Upper lobe of left lung (tissue), 6 donors: ENCODE measurements at regions not wholly inside any gene's neighbourhood (a gene's known extent, or its start where the extent isn't known, plus 50 kb on each side); places are given as distances from the start of the nearest gene placed in this dataset.

Experiments used
- ATAC-seq, 2 donors: fragments of 200-7000 bp; cut with Tn5 transposase; one replicate each; pipeline ENCODE4 v1.9.1; 2022; ENCODE audit warnings: mild to moderate bottlenecking in 2 of 2, moderate library complexity in 2 of 2; ENCODE audit not compliant: low FRiP score in 2 of 2
- DNase-seq, 2 donors: peaks; one replicate each; pipeline ENCODE4 v3.0.0-alpha.2; 2019 to 2020
- H3K27ac ChIP-seq, 4 donors: fragments of 200-600 bp; sonication (generic); one replicate each; pipeline ENCODE4 v1.5.1; 2016 to 2019
- H3K27me3 ChIP-seq, 4 donors: fragments of 200-600 bp; sonication (generic); one replicate each; pipeline ENCODE4 v1.5.1; 2017 to 2019
- H3K36me3 ChIP-seq, 4 donors: fragments of 200-600 bp; sonication (generic); one replicate each; pipeline ENCODE4 v1.5.1; 2016 to 2019
- H3K4me1 ChIP-seq, 4 donors: fragments of 200-600 bp; sonication (generic); one replicate each; pipeline ENCODE4 v1.5.1; 2018 to 2019
- H3K4me3 ChIP-seq, 4 donors: fragments of 200-600 bp; sonication (generic); one replicate each; pipeline ENCODE4 v1.5.1; 2017 to 2019; ENCODE audit warnings: mild to moderate bottlenecking in 2 of 4, moderate library complexity in 1 of 4
- H3K9me3 ChIP-seq, 4 donors: fragments of 200-600 bp; sonication (generic); one replicate each; pipeline ENCODE4 v1.5.1; 2018 to 2019
- EP300 ChIP-seq, 4 donors: sonication (generic); formaldehyde crosslinking; IDR thresholded peaks; one replicate each; pipeline ENCODE4 v1.5.1; 2017; ENCODE audit warnings: antibody characterized with exemption in 4 of 4, control low read depth in 2 of 4
- POLR2A ChIP-seq, 4 donors: fragments of 450-650 bp; IDR thresholded peaks; one replicate each; pipeline ENCODE4 v1.5.1; 2016 to 2017; ENCODE audit warnings: antibody characterized with exemption in 4 of 4, mild to moderate bottlenecking in 2 of 4
- POLR2AphosphoS5 ChIP-seq, 2 donors: sonication (generic); formaldehyde crosslinking; IDR thresholded peaks; one replicate each; pipeline ENCODE4 v1.5.1; 2017; ENCODE audit warnings: antibody characterized with exemption in 2 of 2
- WGBS, 2 donors: methylation state at CpG; one replicate each; pipeline ENCODE4 v1.1.5; 2017 to 2018; 5-methylcytosine and 5-hydroxymethylcytosine counted together
- TF ChIP-seq, protein P1 (sequence below), 6 experiments: fragments of 450-650 bp in 4 of 6; fragments of 200-600 bp in 2 of 6; sonication (generic) in 2 of 6; IDR thresholded peaks; one replicate each; pipeline ENCODE4 v1.5.1; 2016 to 2019; ENCODE audit warnings: antibody characterized with exemption in 6 of 6
- donor health status: DM: no; HTN: no; CAD: no; lungs with moderate emphysema.
- donor health status: DM: no; HTN: yes; CAD: no; lungs with severe emphysema.

DNA sequence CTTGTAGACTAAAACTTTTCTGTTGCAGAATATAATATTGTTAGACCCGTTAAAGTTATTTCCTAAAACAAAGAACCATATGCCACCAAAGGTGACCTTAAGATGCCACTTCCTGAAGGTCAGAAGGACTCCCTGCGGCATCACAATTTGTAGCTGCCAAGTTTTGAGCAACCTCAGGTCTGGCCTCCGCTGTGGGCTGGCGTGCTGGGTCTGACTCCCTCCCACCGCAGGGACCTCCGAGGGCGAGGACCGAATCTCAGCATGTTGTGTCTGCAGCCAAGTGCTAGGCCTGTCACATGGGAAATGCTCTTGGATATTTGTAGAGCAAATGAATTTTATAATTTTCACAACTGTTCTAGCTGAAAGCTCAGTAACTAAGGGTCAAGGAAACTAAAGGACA is 285.9 kb downstream of the NDUFA10 start:
- no peak overlapping the region for H3K4me3 ChIP-seq
- no peaks in the 10 kb centered on the region for H3K4me1 ChIP-seq
- peak in 1 of 2 donors; percentile 33 for DNase-seq
- no peaks in the 10 kb centered on the region for H3K27me3 ChIP-seq
- TF ChIP-seq EP300 (IDR thresholded peaks at IDR 0.05) (no peak), POLR2A (IDR thresholded peaks at IDR 0.05) (no peak)
- TF ChIP-seq, protein P1, sequence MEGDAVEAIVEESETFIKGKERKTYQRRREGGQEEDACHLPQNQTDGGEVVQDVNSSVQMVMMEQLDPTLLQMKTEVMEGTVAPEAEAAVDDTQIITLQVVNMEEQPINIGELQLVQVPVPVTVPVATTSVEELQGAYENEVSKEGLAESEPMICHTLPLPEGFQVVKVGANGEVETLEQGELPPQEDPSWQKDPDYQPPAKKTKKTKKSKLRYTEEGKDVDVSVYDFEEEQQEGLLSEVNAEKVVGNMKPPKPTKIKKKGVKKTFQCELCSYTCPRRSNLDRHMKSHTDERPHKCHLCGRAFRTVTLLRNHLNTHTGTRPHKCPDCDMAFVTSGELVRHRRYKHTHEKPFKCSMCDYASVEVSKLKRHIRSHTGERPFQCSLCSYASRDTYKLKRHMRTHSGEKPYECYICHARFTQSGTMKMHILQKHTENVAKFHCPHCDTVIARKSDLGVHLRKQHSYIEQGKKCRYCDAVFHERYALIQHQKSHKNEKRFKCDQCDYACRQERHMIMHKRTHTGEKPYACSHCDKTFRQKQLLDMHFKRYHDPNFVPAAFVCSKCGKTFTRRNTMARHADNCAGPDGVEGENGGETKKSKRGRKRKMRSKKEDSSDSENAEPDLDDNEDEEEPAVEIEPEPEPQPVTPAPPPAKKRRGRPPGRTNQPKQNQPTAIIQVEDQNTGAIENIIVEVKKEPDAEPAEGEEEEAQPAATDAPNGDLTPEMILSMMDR (IDR thresholded peaks at IDR 0.05) = no peak
- no peak for ATAC-seq
- 84 to 88% methylated on average over 8 of the region's 8 CpGs for WGBS, 2 donors
- H3K36me3 ChIP-seq = no peaks in the 10 kb centered on the region
- H3K9me3 ChIP-seq = no peaks in the 10 kb centered on the region
- H3K27ac ChIP-seq = no peak overlapping the region

DNA sequence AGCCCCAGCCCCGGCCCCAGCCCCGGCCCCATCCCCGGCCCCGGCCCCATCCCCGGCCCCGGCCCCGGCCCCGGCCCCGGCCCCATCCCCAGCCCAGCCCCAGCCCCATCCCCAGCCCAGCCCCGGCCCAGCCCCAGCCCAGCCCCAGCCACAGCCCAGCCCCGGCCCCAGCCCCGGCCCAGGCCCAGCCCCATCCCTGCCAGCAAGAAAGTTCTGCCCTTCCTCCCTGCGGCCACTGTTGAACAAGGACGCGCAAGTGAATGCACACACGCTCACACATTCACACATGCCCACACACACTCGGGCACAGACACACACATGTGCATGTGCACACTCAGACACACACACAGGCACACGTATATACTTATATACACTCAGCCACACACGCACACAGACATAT is 287.0 kb downstream of the NDUFA10 start:
- 74 to 83% methylated on average over 7 of the region's 19 CpGs for WGBS, 2 donors
- no peaks in the 10 kb centered on the region for H3K27me3 ChIP-seq
- no peak overlapping the region for H3K27ac ChIP-seq
- ATAC-seq = no peak
- H3K36me3 ChIP-seq = no peaks in the 10 kb centered on the region
- TF ChIP-seq POLR2A (IDR thresholded peaks at IDR 0.05) (no peak), POLR2AphosphoS5 (IDR thresholded peaks at IDR 0.05) (no peak)
- no peak overlapping the region for H3K4me3 ChIP-seq
- no peak for DNase-seq
- H3K4me1 ChIP-seq = no peaks in the 10 kb centered on the region
- H3K9me3 ChIP-seq = no peaks in the 10 kb centered on the region

GRCh38 chr2:239737144-239737463 is 288.0 kb downstream of the NDUFA10 start:
- H3K27ac ChIP-seq = no peak overlapping the region
- no peaks in the 10 kb centered on the region for H3K27me3 ChIP-seq
- no peak overlapping the region for H3K4me3 ChIP-seq
- no peaks in the 10 kb centered on the region for H3K36me3 ChIP-seq
- ATAC-seq = no peak
- no peaks in the 10 kb centered on the region for H3K4me1 ChIP-seq
- TF ChIP-seq POLR2AphosphoS5 (IDR thresholded peaks at IDR 0.05) (no peak), POLR2A (IDR thresholded peaks at IDR 0.05) (no peak), EP300 (IDR thresholded peaks at IDR 0.05) (no peak)
- 85 to 95% methylated on average over 8 of the region's 10 CpGs for WGBS, 2 donors
- H3K9me3 ChIP-seq = no peaks in the 10 kb centered on the region
- DNase-seq = peak in 1 of 2 donors; percentile 65

DNA sequence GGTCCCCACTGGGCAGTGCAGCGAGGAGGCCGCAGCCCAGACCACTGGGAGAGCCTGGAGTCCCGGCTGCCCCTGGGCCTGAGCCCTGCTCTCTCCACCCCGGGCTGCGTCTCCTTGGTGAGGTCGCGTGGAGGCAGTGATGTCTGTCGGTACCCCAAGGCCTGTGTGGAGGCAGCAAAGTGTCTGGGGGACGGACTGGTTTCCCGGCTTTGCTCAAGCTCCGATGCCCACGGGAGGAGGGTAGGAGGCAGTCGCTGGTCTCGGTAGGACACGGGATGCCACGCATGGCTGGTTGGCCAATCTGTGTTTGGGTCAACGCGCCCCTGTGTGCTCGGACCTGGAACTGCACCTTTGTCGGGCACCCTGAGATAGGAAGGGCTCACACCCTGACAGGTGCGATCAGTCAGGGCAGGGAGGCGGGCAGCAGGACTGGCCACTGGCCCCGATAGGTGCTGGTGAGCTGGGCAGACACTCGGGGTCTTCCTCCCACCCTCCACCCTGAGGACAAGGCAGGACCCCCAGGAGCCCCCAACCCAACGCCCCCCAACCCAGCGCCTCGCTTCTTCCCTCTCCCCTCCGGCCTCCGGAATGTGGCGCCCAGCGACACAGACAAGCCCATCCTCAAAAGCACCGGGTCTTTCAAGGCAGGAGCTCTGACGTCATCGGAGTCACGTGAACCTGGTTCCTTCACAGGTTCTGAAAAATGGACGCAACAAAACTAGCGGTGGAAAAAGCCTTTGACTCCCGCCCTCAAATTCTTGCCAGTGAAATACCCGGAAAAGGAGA is 288.6 kb downstream of the NDUFA10 start:
- Histone ChIP-seq H3K27me3 (no peaks in the 10 kb centered on the region), H3K36me3 (no peaks in the 10 kb centered on the region), H3K4me3 (no peak overlapping the region), H3K4me1 (no peaks in the 10 kb centered on the region), H3K9me3 (no peaks in the 10 kb centered on the region), H3K27ac (no peak overlapping the region)
- DNase-seq = peak in 1 of 2 donors; percentile 78
- TF ChIP-seq POLR2AphosphoS5 (IDR thresholded peaks at IDR 0.05) = no peak
- TF ChIP-seq POLR2A (IDR thresholded peaks at IDR 0.05) = no peak
- TF ChIP-seq, protein P1 (IDR thresholded peaks at IDR 0.05) = no peak
- no peak for TF ChIP-seq EP300 (IDR thresholded peaks at IDR 0.05)
- WGBS, 2 donors = 91 to 93% methylated on average over 28 to 39 of the region's 39 CpGs
- ATAC-seq = peak in 1 of 2 donors; percentile 7

DNA sequence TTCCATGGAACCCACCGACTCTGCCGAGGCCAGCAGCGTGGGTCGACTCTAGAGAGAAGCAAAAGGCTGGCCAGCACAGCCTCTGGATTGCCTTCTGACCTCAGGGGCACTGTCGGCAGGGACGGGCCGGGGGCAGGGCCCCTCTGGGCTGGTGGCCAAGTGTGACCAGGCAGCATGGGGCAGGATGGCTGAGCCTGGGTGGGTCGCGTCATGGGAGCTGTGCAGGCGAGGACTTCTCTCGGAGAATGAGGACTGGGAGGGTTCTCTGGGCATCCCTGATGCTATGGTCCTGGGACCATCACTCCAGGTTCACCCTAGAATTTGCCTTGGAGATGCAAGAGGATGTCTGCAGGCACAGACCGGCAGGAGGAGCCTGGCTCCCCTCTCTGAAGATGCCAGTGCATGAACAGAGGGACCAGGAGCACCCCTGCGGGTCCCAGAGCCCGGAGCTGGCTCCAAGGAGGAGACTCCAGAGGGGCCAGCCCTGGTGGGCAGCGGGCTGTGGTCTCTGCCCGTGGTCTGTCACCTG is 289.2 kb downstream of the NDUFA10 start:
- H3K27me3 ChIP-seq = no peaks in the 10 kb centered on the region
- DNase-seq (peak in 1 of 2 donors; percentile 68), ATAC-seq (no peak)
- H3K36me3 ChIP-seq = no peaks in the 10 kb centered on the region
- no peaks in the 10 kb centered on the region for H3K4me1 ChIP-seq
- H3K9me3 ChIP-seq = no peaks in the 10 kb centered on the region
- 78 to 85% methylated on average over 6 to 11 of the region's 16 CpGs for WGBS, 2 donors
- H3K27ac ChIP-seq = no peak overlapping the region
- TF ChIP-seq POLR2A (IDR thresholded peaks at IDR 0.05) (no peak), EP300 (IDR thresholded peaks at IDR 0.05) (no peak), POLR2AphosphoS5 (IDR thresholded peaks at IDR 0.05) (no peak)
- TF ChIP-seq, protein P1 (IDR thresholded peaks at IDR 0.05) = no peak
- no peak overlapping the region for H3K4me3 ChIP-seq
